ACC112 (cell line): ENCODE measurements at regions not wholly inside any gene's neighbourhood (a gene's known extent, or its start where the extent isn't known, plus 50 kb on each side); places are given as distances from the start of the nearest gene placed in this dataset.
A peak's percentile ranks its signal among the peaks of the same experiment; 100 is the strongest.

Experiments used
- H2AFZ ChIP-seq: fragments of 200-600 bp; sonication (generic); one replicate; pipeline ENCODE4 v1.6.0; 2017; ENCODE audit warnings: antibody characterized with exemption, low read length; ENCODE audit not compliant: unreplicated experiment
- H3K27ac ChIP-seq: fragments of 200-600 bp; sonication (generic); 2 replicates; pipeline ENCODE4 v1.5.1; 2014; ENCODE audit warnings: low read depth, mild to moderate bottlenecking, antibody characterized with exemption, low read length, moderate library complexity
- H3K27me3 ChIP-seq: fragments of 200-600 bp; sonication (generic); 2 replicates; pipeline ENCODE4 v1.6.1; 2014; ENCODE audit warnings: mild to moderate bottlenecking, antibody characterized with exemption, low read length, moderate library complexity, mixed read lengths; ENCODE audit not compliant: insufficient read depth
- H3K36me3 ChIP-seq: fragments of 200-600 bp; sonication (generic); 2 replicates; pipeline ENCODE4 v1.6.1; 2016; ENCODE audit warnings: mild to moderate bottlenecking, antibody characterized with exemption, low read length, moderate library complexity, mixed read lengths; ENCODE audit not compliant: insufficient read depth
- H3K4me1 ChIP-seq: fragments of 200-600 bp; sonication (generic); one replicate; pipeline ENCODE4 v1.6.1; 2016; ENCODE audit warnings: low read length, mixed read lengths; ENCODE audit not compliant: insufficient read depth, unreplicated experiment, control insufficient read depth
- H3K4me3 ChIP-seq: fragments of 200-600 bp; sonication (generic); 2 replicates; pipeline ENCODE4 v1.5.1; 2014; ENCODE audit warnings: mild to moderate bottlenecking, low read depth, low read length
- H3K79me2 ChIP-seq: fragments of 200-600 bp; sonication (generic); one replicate; pipeline ENCODE4 v1.6.0; 2016; ENCODE audit warnings: low read length; ENCODE audit not compliant: control insufficient read depth, unreplicated experiment, insufficient read depth

GRCh38 chr1:198003468-198003867, 86.3 kb downstream of the LHX9 start:
- H3K36me3 ChIP-seq = no peaks in the 10 kb centered on the region

DNA sequence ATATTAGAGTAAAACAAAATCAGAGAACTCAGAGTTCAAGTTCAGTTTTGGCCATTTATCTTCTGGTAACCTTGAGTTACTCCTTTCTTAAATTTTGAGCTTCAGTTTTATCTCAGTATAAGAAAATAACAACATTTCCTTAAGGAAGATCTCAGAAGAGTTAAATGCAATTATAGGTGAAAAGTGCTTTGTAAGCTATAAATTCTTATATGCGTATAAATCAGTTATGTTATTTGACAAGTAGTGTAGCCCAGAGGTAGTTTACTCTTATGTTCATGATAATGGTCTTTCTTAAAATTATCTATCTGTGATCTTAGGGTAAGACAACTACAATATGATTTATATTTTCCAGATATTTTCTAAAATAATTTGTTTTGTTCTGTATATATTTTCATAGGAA, 89.8 kb downstream of the LHX9 start:
- no peaks in the 10 kb centered on the region for H3K27me3 ChIP-seq
- no peak overlapping the region for H3K27ac ChIP-seq
- H3K79me2 ChIP-seq = no peaks in the 10 kb centered on the region
- no peak overlapping the region for H2AFZ ChIP-seq
- peaks cover 3% of the 10 kb centered on the region for H3K4me1 ChIP-seq
- H3K4me3 ChIP-seq = no peak overlapping the region
- H3K36me3 ChIP-seq = no peaks in the 10 kb centered on the region

More at GRCh38 chr1:198003468-198003867, 86.3 kb downstream of the LHX9 start:
- H3K4me1 ChIP-seq = peaks cover 3% of the 10 kb centered on the region
- no peak overlapping the region for H3K4me3 ChIP-seq
- no peak overlapping the region for H3K27ac ChIP-seq
- no peaks in the 10 kb centered on the region for H3K27me3 ChIP-seq
- H3K79me2 ChIP-seq = no peaks in the 10 kb centered on the region
- no peak overlapping the region for H2AFZ ChIP-seq

DNA sequence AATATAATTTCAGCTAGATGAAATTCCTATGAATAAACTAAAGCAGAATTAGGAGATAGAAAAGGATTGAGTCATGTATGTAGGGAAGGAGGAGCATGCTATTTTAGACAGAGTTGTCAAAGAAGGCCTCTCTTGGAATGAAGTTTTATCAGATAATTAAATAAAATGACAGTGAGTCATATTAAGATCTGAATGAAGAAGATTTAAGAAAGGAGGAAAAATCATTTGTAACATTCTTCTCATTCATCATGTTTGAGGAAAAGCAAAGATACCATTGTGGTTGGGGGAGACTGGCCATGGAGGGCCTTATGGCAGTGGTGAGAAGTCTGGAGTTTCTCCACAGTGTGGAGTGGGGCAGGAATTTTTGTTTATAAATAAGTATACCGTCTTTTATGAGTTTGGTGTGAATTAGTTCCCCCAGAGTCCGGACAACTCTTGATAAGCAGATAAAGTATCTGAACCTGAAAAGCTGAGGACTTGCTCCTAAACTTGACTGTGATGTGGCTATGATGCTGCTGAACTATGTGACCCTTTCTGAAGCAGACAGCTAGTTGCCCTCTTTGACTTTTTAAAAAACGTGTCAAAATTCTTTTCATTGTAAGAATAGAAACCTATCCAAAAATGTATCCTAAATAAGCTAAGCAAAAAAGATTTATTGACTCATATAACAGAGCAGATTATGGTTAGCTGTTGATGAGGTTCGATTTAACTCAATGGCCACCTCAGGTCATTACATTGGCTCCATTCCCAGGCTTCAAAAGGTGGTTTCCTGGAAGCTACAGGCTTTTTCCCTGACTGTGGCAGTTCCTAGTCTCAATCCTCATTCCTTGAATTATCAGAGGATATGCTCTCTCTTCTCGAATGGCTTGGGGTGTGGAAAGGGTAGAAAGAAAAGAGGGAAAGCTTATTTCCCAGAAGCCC, 90.8 kb downstream of the LHX9 start:
- H3K27ac ChIP-seq = no peak overlapping the region

GRCh38 chr1:198014355-198014754, 97.2 kb downstream of the LHX9 start:
- no peak overlapping the region for H3K27ac ChIP-seq
- no peaks in the 10 kb centered on the region for H3K36me3 ChIP-seq
- H2AFZ ChIP-seq = no peak overlapping the region
- H3K4me1 ChIP-seq = peaks cover 13% of the 10 kb centered on the region
- H3K27me3 ChIP-seq = no peaks in the 10 kb centered on the region
- H3K79me2 ChIP-seq = no peaks in the 10 kb centered on the region
- no peak overlapping the region for H3K4me3 ChIP-seq

More for the DNA sequence above, 90.8 kb downstream of the LHX9 start:
- Histone ChIP-seq H3K27me3 (no peaks in the 10 kb centered on the region), H3K79me2 (no peaks in the 10 kb centered on the region), H3K4me1 (no peaks in the 10 kb centered on the region), H2AFZ (no peak overlapping the region), H3K36me3 (no peaks in the 10 kb centered on the region), H3K4me3 (no peak overlapping the region)

- no peak overlapping the region for H3K4me3 ChIP-seq
- no peaks in the 10 kb centered on the region for H3K79me2 ChIP-seq
- no peaks in the 10 kb centered on the region for H3K36me3 ChIP-seq
- no peak overlapping the region for H2AFZ ChIP-seq
- no peaks in the 10 kb centered on the region for H3K27me3 ChIP-seq
- H3K27ac ChIP-seq = no peak overlapping the region
- H3K4me1 ChIP-seq = peaks cover 13% of the 10 kb centered on the region
Measured at GRCh38 chr1:198015309-198015708, 98.1 kb downstream of the LHX9 start.

DNA sequence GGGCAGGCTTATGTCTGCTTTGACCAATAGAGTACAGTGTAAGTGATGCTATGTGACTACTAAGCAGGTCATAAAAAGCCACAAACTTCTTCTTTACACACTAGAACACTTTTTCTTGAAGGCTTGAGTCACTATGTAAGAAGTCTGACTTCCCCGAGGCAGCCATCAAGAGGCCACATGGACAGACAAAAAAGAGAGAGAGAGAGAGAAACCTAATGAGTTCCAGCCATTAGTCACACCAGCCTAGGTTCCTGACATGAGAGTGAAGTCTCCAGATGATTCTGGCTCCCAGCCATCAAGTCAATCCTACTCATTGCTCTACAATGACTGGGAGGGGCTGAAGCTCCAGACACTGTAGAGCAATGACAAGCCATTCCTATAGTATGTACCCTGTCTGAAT, 101.4 kb downstream of the LHX9 start:
- Histone ChIP-seq H3K27ac (peak overlapping the region; percentile 34), H3K4me3 (no peak overlapping the region), H3K79me2 (no peaks in the 10 kb centered on the region), H3K4me1 (peaks cover 13% of the 10 kb centered on the region), H2AFZ (peak overlapping the region; percentile 36), H3K27me3 (no peaks in the 10 kb centered on the region), H3K36me3 (no peaks in the 10 kb centered on the region)

DNA sequence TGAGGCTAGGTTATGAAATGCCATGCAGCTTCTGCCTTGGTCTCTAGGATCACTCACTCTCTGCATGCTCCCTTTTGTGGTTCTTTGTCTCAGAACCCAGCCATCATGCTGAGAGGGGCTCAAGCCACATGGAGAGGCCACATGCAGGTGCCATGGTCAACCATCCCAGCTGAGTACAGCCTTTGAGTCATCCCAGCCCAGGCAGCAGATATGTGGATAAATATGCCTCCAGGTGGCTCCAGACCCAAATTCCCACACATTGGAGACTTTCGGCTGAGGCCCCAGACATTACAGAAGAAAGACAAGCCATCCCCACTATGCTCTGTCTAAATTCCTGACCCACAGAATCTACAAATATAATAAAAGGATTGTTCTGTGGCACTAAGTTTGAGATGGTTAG, 102.0 kb downstream of the LHX9 start:
- no peaks in the 10 kb centered on the region for H3K79me2 ChIP-seq
- no peaks in the 10 kb centered on the region for H3K27me3 ChIP-seq
- H3K4me3 ChIP-seq = no peak overlapping the region
- H3K4me1 ChIP-seq = peaks cover 13% of the 10 kb centered on the region
- no peak overlapping the region for H3K27ac ChIP-seq
- no peaks in the 10 kb centered on the region for H3K36me3 ChIP-seq
- no peak overlapping the region for H2AFZ ChIP-seq

DNA sequence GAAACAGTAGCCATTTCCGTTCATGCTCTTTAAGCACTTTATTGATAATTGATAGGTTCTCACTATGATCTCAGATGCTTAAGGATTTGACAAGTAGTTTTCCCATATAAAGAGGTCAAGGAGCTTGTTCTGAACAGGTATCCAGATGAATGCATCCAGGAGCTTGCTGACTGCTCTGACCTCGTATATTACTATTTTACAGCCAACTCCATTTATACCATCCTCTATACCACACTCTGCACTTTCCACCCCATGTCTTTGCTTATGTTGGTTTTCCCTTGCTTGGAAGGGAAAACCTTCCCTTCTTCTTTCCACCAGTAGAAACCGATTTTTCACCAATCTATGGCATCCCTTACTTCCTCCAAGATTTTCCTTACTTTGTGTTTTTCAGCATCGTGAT, 107.2 kb downstream of the LHX9 start:
- no peaks in the 10 kb centered on the region for H3K79me2 ChIP-seq
- no peaks in the 10 kb centered on the region for H3K4me1 ChIP-seq
- H3K27ac ChIP-seq = no peak overlapping the region
- no peak overlapping the region for H3K4me3 ChIP-seq
- no peak overlapping the region for H2AFZ ChIP-seq
- no peaks in the 10 kb centered on the region for H3K27me3 ChIP-seq
- H3K36me3 ChIP-seq = no peaks in the 10 kb centered on the region

GRCh38 chr1:198024782-198025181, 107.6 kb downstream of the LHX9 start:
- Histone ChIP-seq H3K27ac (no peak overlapping the region), H3K4me3 (no peak overlapping the region), H3K4me1 (no peaks in the 10 kb centered on the region), H3K36me3 (no peaks in the 10 kb centered on the region), H2AFZ (no peak overlapping the region), H3K79me2 (no peaks in the 10 kb centered on the region), H3K27me3 (no peaks in the 10 kb centered on the region)

GRCh38 chr1:198030682-198031081, 113.5 kb downstream of the LHX9 start:
- H3K4me3 ChIP-seq = no peak overlapping the region
- no peaks in the 10 kb centered on the region for H3K27me3 ChIP-seq
- H3K36me3 ChIP-seq = no peaks in the 10 kb centered on the region
- H3K4me1 ChIP-seq = peaks cover 7% of the 10 kb centered on the region
- H3K79me2 ChIP-seq = no peaks in the 10 kb centered on the region
- no peak overlapping the region for H3K27ac ChIP-seq
- H2AFZ ChIP-seq = peak overlapping the region; percentile 65

DNA sequence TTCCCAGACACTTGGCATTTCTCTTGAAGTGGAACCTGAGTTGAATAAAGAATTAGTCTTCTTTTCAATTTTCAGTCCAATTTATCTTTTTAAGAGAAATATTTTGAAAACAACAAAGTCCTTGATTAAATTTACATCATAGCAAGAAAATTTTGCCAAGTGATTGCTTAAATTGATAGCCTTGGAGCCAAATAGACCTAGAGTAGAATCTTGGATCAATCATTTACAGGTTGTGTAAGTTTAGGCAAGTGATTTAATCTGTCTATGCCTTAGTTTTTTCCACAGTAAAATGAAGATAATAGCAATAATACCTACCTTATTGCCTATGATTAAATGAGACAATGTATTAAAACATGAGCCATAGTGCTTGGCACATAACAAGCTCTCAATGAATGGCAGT, 113.9 kb downstream of the LHX9 start:
- Histone ChIP-seq H3K4me1 (peaks cover 7% of the 10 kb centered on the region), H3K4me3 (no peak overlapping the region), H3K27me3 (no peaks in the 10 kb centered on the region), H3K36me3 (no peaks in the 10 kb centered on the region), H3K79me2 (no peaks in the 10 kb centered on the region), H3K27ac (no peak overlapping the region), H2AFZ (peak overlapping the region; percentile 65)
